HG03565 (cell line): ENCODE measurements at regions not wholly inside any gene's neighbourhood (a gene's known extent, or its start where the extent isn't known, plus 50 kb on each side); places are given as distances from the start of the nearest gene placed in this dataset.

Experiments used
- ATAC-seq: cut with Tn5 transposase; IDR thresholded peaks from one replicate; pipeline ENCODE4 v1.9.1; 2021; ENCODE audit warnings: mild to moderate bottlenecking, moderate library complexity; ENCODE audit not compliant: unreplicated experiment

DNA sequence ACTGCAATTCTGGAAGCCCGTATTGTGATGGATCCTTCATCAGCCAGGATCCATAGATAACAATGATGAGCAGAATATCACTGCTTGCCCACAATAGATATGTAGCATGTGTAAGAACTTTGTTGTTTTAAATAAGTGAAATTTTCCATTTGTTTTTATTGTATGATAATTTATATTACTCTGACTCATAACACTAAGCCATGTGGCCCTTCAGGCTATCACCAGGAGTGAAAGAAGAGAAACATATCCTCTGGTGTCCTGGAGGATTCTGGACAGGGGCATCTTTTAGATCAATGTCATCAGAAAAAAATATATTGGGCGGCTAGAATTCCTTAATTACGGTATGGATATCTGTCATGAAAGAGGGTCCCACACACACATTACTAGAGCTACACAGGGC is 167.5 kb downstream of the SLC6A15 start:
- no peak for ATAC-seq

GRCh38 chr12:84741692-84742091 is 170.9 kb downstream of the SLC6A15 start:
- ATAC-seq: no peak

- ATAC-seq: no peak
Observed at GRCh38 chr12:84741031-84741430, 171.6 kb downstream of the SLC6A15 start.

GRCh38 chr12:84740602-84741001 is 172.0 kb downstream of the SLC6A15 start:
- ATAC-seq: no peak

- no peak for ATAC-seq
Observed at GRCh38 chr12:84738481-84738972, 174.1 kb downstream of the SLC6A15 start.

DNA sequence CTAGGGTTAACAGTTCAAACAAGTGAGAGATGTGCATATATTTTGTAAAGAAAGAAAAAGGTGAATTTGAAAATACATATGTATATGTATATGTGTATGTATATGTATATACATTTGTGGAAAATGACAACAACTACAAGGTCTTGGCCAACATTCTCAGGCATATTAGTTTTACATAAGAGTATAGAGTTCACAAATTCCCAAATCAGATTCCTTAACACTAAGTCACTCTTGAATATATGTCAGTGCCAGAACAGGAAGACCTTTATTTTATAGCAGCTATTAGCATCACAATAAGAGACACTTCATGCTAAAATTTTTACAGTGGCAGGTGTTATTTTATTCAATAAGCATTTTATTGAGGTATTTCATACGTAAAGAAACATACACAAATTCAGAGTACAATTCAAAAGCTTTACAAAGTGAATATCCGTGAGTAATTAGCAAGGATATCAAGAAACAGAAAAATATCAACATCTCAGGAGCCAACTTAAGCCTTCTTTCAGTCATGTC is 179.7 kb downstream of the SLC6A15 start:
- no peak for ATAC-seq

- no peak for ATAC-seq
Observed at GRCh38 chr12:84730561-84731162, 181.9 kb downstream of the SLC6A15 start.

DNA sequence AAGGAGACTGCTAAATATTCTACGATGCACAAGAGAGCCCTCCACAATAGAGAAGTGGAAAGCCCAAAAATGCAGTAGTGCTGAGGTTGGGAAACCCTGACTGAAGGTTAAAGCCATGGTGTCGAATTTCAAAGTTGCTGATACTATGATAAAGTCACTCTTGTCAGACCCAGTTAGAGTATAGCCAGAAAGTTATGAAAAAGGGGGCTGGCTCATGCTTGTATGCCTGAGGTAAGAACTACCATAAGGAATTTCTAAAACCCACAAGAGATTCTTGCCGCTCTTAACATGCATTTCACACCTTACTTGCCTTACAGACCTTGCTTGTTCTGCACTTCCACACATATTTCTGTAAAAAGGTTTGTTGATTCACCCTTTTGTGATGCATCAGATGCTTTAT is 184.6 kb downstream of the SLC6A15 start:
- ATAC-seq: no peak

DNA sequence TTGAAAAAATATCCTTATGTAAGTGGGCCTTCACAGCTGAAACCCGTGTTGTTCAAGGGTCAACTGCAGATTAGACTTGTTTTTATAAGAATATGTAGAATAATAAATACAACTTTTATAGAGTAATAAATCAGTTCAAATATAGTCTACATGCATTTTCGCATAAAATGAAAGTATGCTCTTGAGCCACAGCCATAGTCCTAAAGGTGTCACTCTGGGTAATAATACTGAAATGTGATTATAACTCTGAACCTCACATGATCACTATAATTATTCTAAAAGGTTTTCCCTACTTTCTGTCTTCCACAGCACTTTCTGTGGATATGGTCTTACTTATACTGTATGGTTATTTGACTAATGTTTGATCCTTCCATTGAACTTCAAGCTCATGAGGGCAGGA is 185.8 kb downstream of the SLC6A15 start:
- no peak for ATAC-seq

DNA sequence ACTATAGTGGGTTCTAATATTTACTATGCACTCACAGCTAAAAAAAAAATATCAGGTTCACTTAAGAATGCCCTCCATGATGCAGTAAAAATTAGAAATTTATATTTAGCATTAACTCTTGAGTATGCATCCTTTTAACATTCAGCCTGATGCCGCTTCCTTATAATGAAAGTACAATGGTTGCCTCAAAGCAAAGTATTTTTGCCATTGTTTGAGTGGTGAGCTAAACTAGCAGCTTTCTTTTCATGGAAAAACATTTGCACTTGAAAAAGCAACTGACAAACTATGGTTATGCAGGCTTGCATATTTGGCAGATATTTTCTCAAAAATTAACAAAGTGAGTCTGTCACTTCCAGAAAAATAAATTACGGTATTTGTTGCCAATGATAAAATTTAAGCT is 188.6 kb downstream of the SLC6A15 start:
- ATAC-seq: no peak

- ATAC-seq: no peak
Observed at GRCh38 chr12:84719997-84720396, 192.6 kb downstream of the SLC6A15 start.

GRCh38 chr12:84718906-84719305 is 193.7 kb downstream of the SLC6A15 start:
- ATAC-seq: no peak

DNA sequence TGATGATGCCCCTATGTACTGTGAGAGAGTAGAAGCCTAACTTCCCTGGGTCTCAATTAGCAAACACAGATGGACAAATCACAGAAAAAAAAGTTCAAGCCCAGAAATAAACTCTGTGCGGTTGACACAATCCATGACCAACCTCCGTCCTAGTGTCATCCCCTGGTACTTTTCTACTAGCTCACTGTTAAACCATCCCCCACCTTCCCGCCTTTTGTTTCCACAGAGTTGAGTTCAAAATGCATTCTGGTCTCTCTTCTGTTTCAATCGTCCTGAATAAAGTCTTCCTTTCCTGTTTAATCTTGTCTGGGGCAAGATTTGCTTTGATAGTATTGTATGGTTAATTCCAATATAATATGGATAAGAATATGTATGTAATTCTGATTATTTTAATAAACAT is 199.9 kb downstream of the SLC6A15 start:
- ATAC-seq: no peak

GRCh38 chr12:84706374-84706773 is 206.2 kb downstream of the SLC6A15 start:
- ATAC-seq: no peak

DNA sequence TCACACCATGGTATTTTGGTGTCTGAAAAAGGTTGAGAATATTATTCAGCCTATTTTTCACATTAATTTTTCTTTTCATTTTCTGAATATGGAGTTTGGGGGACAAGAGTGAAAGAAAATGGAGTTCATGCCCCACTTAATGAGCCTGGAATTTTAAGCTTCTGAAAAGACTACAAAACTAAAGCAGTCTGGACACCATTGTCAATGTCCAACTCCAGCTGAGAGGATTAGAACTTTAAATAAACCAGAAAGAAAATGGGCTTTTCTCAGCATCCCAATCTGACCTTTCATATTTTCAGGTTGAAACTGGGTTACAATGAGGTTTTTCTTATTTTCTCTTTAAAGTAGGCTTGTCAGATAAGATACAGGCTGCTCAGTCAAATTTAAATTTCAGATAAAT is 207.7 kb downstream of the SLC6A15 start:
- no peak for ATAC-seq

DNA sequence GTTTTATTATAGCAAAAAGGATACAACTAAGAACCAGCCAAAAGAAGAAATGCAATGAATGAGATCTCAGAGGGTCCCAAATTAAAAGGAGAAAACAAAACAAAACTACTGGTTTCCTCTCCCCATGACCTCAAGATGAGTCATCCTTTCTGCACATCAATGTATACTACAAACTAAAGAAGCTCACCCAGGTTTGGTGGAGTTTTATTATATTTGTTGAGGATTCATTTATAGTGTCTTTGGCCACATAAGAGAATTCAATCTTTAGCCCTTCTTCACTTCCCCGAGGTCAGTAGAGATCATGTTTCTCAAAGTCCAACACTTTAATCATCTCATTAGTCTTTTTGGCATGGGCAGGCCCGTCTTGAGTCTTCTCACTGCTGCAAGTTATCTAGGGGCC is 210.6 kb downstream of the SLC6A15 start:
- ATAC-seq: no peak

GRCh38 chr12:84701041-84701440 is 211.6 kb downstream of the SLC6A15 start:
- ATAC-seq: no peak

GRCh38 chr12:84698576-84699333 is 213.8 kb downstream of the SLC6A15 start:
- no peak for ATAC-seq

- ATAC-seq: no peak
Observed at GRCh38 chr12:84696908-84697540, 215.6 kb downstream of the SLC6A15 start.

DNA sequence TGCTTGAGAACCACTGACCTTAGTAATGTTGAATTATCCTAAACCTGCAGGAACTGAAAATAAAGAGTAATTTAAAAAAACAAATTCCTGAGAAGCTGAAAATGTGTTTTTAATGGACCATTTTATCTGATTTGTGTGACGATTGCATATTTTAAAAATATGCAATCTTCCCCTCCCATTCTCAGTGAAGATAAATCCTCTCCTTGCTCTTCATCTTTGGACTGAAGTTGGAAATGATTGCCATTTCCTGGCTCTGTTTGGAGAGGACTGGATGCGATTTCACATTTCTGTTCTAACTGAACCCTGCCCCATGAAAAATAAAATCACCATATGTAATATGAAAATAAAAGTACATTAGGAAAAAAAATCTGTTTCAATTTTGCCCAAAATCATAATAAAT is 216.3 kb downstream of the SLC6A15 start:
- no peak for ATAC-seq

GRCh38 chr12:84694116-84694515 is 218.5 kb downstream of the SLC6A15 start:
- no peak for ATAC-seq

GRCh38 chr12:84692071-84692470 is 220.5 kb downstream of the SLC6A15 start:
- no peak for ATAC-seq
